DND-41 (cell line): ENCODE measurements at regions not wholly inside any gene's neighbourhood (a gene's known extent, or its start where the extent isn't known, plus 50 kb on each side); places are given as distances from the start of the nearest gene placed in this dataset.

Experiments used
- EZH2 ChIP-seq: IDR thresholded peaks from 3 replicates; pipeline ENCODE4 v1.6.1; 2012; ENCODE audit warnings: borderline replicate concordance, low read depth, mild to moderate bottlenecking, moderate library complexity, low read length, inconsistent platforms; ENCODE audit not compliant: severe bottlenecking
- TF ChIP-seq, protein P1 (sequence below): IDR thresholded peaks from 2 replicates; pipeline ENCODE4 v1.5.1; 2012; ENCODE audit warnings: borderline replicate concordance, low read length, moderate library complexity, mild to moderate bottlenecking; ENCODE audit not compliant: poor library complexity, severe bottlenecking; ENCODE audit errors: extremely low read depth

DNA sequence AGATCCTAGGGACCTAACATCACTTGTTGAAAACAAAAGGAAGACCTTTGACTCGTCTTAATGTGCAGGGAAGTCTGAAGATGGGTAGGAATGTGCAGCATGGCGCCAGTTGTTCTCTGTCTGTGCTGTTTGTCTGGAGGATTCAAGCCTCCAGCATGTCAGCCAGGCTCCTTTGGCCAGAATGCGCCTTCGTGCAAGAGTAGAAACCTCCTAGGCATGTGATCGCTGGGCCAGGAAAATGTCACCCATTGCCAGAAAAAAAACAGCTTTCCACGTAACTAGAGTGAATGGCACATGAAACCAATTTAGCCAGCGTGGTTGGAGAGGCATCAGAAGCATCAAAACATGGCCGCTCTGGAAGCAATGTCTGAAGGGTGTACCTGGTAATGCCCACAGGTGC is 132.7 kb downstream of the EDN1 start:
- TF ChIP-seq, protein P1, sequence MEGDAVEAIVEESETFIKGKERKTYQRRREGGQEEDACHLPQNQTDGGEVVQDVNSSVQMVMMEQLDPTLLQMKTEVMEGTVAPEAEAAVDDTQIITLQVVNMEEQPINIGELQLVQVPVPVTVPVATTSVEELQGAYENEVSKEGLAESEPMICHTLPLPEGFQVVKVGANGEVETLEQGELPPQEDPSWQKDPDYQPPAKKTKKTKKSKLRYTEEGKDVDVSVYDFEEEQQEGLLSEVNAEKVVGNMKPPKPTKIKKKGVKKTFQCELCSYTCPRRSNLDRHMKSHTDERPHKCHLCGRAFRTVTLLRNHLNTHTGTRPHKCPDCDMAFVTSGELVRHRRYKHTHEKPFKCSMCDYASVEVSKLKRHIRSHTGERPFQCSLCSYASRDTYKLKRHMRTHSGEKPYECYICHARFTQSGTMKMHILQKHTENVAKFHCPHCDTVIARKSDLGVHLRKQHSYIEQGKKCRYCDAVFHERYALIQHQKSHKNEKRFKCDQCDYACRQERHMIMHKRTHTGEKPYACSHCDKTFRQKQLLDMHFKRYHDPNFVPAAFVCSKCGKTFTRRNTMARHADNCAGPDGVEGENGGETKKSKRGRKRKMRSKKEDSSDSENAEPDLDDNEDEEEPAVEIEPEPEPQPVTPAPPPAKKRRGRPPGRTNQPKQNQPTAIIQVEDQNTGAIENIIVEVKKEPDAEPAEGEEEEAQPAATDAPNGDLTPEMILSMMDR, result no peak
- no peak for TF ChIP-seq EZH2
